Calu3 (cell line): ENCODE measurements at regions not wholly inside any gene's neighbourhood (a gene's known extent, or its start where the extent isn't known, plus 50 kb on each side); places are given as distances from the start of the nearest gene placed in this dataset.

Experiments used
- BruUV-seq: library from RNA; stranded (reverse); fragments of 400-500 nt; replicated peaks from 2 replicates; lab custom pipeline; 2021; lab: Mats Ljungman, UMichigan
- CTCF ChIA-PET: fragments of 300-600 bp; sonication (Branson Sonifier 250); formaldehyde crosslinking; loops from one replicate; lab custom pipeline; 2022; ENCODE audit warnings: antibody characterized with exemption; lab: Charles Lee
- DNase-seq: peaks from one replicate; pipeline ENCODE4 v3.0.0; 2022
- H3K27ac Mint-ChIP-seq: one replicate; pipeline ENCODE4 v1.8.0; 2022; ENCODE audit warnings: mixed read lengths; ENCODE audit not compliant: unreplicated experiment
- H3K27me3 Mint-ChIP-seq: one replicate; pipeline ENCODE4 v1.8.0; 2022; ENCODE audit warnings: mixed read lengths; ENCODE audit not compliant: unreplicated experiment
- H3K36me3 Mint-ChIP-seq: one replicate; pipeline ENCODE4 v1.8.0; 2022; ENCODE audit warnings: mild to moderate bottlenecking, moderate library complexity, mixed read lengths; ENCODE audit not compliant: insufficient read depth, unreplicated experiment
- H3K4me1 Mint-ChIP-seq: one replicate; pipeline ENCODE4 v1.8.0; 2022; ENCODE audit warnings: mild to moderate bottlenecking, low read depth, mixed read lengths; ENCODE audit not compliant: unreplicated experiment
- H3K4me3 Mint-ChIP-seq: one replicate; pipeline ENCODE4 v1.8.0; 2022; ENCODE audit warnings: mild to moderate bottlenecking, low read depth, moderate library complexity, mixed read lengths; ENCODE audit not compliant: unreplicated experiment
- H3K9me3 Mint-ChIP-seq: one replicate; pipeline ENCODE4 v1.8.0; 2022; ENCODE audit warnings: low read depth, mixed read lengths; ENCODE audit not compliant: unreplicated experiment
- CTCF ChIP-seq: fragments of 200-600 bp; IDR thresholded peaks from one replicate; pipeline ENCODE4 v1.8.0; 2022; ENCODE audit warnings: antibody characterized with exemption; ENCODE audit not compliant: unreplicated experiment
- intact Hi-C: fragments of 100-400 bp; cut with micrococcal nuclease; formaldehyde crosslinking; loops from one replicate; pipeline ENCODE4 v1.10.0; 2022; ENCODE audit not compliant: unreplicated experiment

- no peak for DNase-seq
- Mint-ChIP-seq H3K27ac (no peak overlapping the region), H3K4me3 (no peak overlapping the region), H3K9me3 (no peaks in the 10 kb centered on the region), H3K36me3 (no peaks in the 10 kb centered on the region), H3K27me3 (peaks cover 95% of the 10 kb centered on the region), H3K4me1 (no peaks in the 10 kb centered on the region)
- TF ChIP-seq CTCF: no peak
- CTCF ChIA-PET: interaction anchor here (0.7 kb wide), 1 partner anchor 77 kb away, joined by 4 read pairs; no protein-coding TSS in a partner anchor
- no TSS peak for BruUV-seq
- intact Hi-C loops: no loop called here
These were observed 550.7 kb downstream of the PTPRU start for GRCh38 chr1:29786791-29787732.

GRCh38 chr1:29786195-29786594 is 549.9 kb downstream of the PTPRU start:
- no TSS peak for BruUV-seq
- Mint-ChIP-seq H3K36me3 (no peaks in the 10 kb centered on the region), H3K4me3 (no peak overlapping the region), H3K9me3 (no peaks in the 10 kb centered on the region), H3K4me1 (no peaks in the 10 kb centered on the region), H3K27ac (no peak overlapping the region), H3K27me3 (peaks cover 97% of the 10 kb centered on the region)
- TF ChIP-seq CTCF: no peak
- CTCF ChIA-PET: no interaction called here
- intact Hi-C loops: no loop called here
- no peak for DNase-seq

- intact Hi-C loops: no loop called here
- no peaks in the 10 kb centered on the region for H3K4me1 Mint-ChIP-seq
- no peak overlapping the region for H3K4me3 Mint-ChIP-seq
- TF ChIP-seq CTCF: no peak
- BruUV-seq: no TSS peak
- peaks cover 97% of the 10 kb centered on the region for H3K27me3 Mint-ChIP-seq
- no peak overlapping the region for H3K27ac Mint-ChIP-seq
- CTCF ChIA-PET: no interaction called here
- H3K9me3 Mint-ChIP-seq: no peaks in the 10 kb centered on the region
- H3K36me3 Mint-ChIP-seq: no peaks in the 10 kb centered on the region
- DNase-seq: no peak
These were observed 549.2 kb downstream of the PTPRU start for GRCh38 chr1:29785554-29785953.

GRCh38 chr1:29785137-29785527 is 548.8 kb downstream of the PTPRU start:
- no peak overlapping the region for H3K27ac Mint-ChIP-seq
- intact Hi-C loops: no loop called here
- BruUV-seq: no TSS peak
- peaks cover 97% of the 10 kb centered on the region for H3K27me3 Mint-ChIP-seq
- H3K36me3 Mint-ChIP-seq: no peaks in the 10 kb centered on the region
- no peaks in the 10 kb centered on the region for H3K9me3 Mint-ChIP-seq
- no peaks in the 10 kb centered on the region for H3K4me1 Mint-ChIP-seq
- no peak overlapping the region for H3K4me3 Mint-ChIP-seq
- TF ChIP-seq CTCF: no peak
- CTCF ChIA-PET: no interaction called here
- DNase-seq: no peak
